HepG2 (cell line): ENCODE measurements at regions not wholly inside any gene's neighbourhood (a gene's known extent, or its start where the extent isn't known, plus 50 kb on each side); places are given as distances from the start of the nearest gene placed in this dataset.

Source experiments
- ATAC-seq: fragments of 200-7000 bp; cut with Tn5 transposase; 3 replicates; pipeline ENCODE4 v1.9.1; 2020; ENCODE audit warnings: mild to moderate bottlenecking, moderate library complexity
- BruUV-seq: library from RNA; stranded (reverse); fragments of 400-500 nt; replicated peaks from 2 replicates; lab custom pipeline; 2021; lab: Mats Ljungman, UMichigan
- CTCF ChIA-PET: fragments of 300-600 bp; formaldehyde crosslinking; extraction: SDS; loops from one replicate; lab custom pipeline; 2021; ENCODE audit warnings: low total read pairs, inconsistent platforms, low intra/inter-chr PET ratio; lab: Yijun Ruan, JAX
- POLR2A ChIA-PET: fragments of 350-600 bp; sonication (Branson Sonifier 250); formaldehyde crosslinking; loops from one replicate; lab custom pipeline; 2020; ENCODE audit warnings: antibody characterized with exemption, inconsistent platforms; lab: Yijun Ruan, JAX
- DNase-seq: peaks from one replicate; pipeline ENCODE4 v3.0.0-alpha.2; 2015; ENCODE audit warnings: low spot score
- FAIRE-seq: peaks from 3 replicates; lab custom pipeline; 2011; peaks lifted over from hg19 to GRCh38; lab: Jason Lieb, UNC
- H2AFZ ChIP-seq: one replicate; pipeline ENCODE4 v1.6.1; 2011; ENCODE audit warnings: low read length, inconsistent platforms
- H3K27ac ChIP-seq: fragments of 300-600 bp; 3 replicates; pipeline ENCODE4 v1.8.0; 2011; ENCODE audit warnings: mixed run types, mild to moderate bottlenecking, mixed read lengths, low read length, inconsistent platforms; ENCODE audit not compliant: insufficient read depth; ENCODE audit errors: extremely low read length
- H3K27me3 ChIP-seq, 2 experiments: fragments of 200-600 bp in 1 of 2; 2 replicates in 1 of 2; 3 replicates in 1 of 2; pipeline versions ENCODE4 v1.6.0 to v1.8.0; 2011; ENCODE audit warnings: low read length in 2 of 2, mild to moderate bottlenecking in 2 of 2, moderate library complexity in 2 of 2, inconsistent platforms in 1 of 2; ENCODE audit not compliant: insufficient read depth in 2 of 2, control insufficient read depth in 1 of 2
- H3K36me3 ChIP-seq, 2 experiments: fragments of 200-600 bp in 1 of 2; replicated peaks in 1 of 2; 2 replicates in 1 of 2; 3 replicates in 1 of 2; pipeline versions ENCODE4 v1.5.1 to v1.8.0; 2011; ENCODE audit warnings: low read length in 2 of 2, inconsistent platforms in 1 of 2; ENCODE audit not compliant: insufficient read depth in 2 of 2, control insufficient read depth in 1 of 2
- H3K4me1 ChIP-seq: 2 replicates; pipeline ENCODE4 v1.5.1; 2012; ENCODE audit warnings: low read length, inconsistent platforms; ENCODE audit not compliant: insufficient read depth
- H3K4me2 ChIP-seq: 2 replicates; pipeline ENCODE4 v1.6.0; 2011; ENCODE audit warnings: low read depth, low read length, inconsistent platforms
- H3K4me3 ChIP-seq, 3 experiments: fragments of 200-600 bp in 1 of 3; sonication (generic), shearing (Covaris generic) in 1 of 3; replicated peaks in 1 of 3; 2 replicates each; pipeline ENCODE4 v1.5.1; 2011 to 2016; ENCODE audit warnings: low read length in 3 of 3, inconsistent platforms in 2 of 3, low read depth in 2 of 3, mild to moderate bottlenecking in 2 of 3, control low read depth in 1 of 3, mixed read lengths in 1 of 3; ENCODE audit not compliant: insufficient read depth in 1 of 3
- H3K79me2 ChIP-seq: one replicate; pipeline ENCODE4 v1.6.1; 2011; ENCODE audit warnings: low read length, inconsistent platforms; ENCODE audit not compliant: insufficient read depth
- H3K9ac ChIP-seq: 2 replicates; pipeline ENCODE4 v1.6.0; 2011; ENCODE audit warnings: mild to moderate bottlenecking, low read depth, low read length, inconsistent platforms; ENCODE audit not compliant: insufficient read depth
- H3K9me3 ChIP-seq: 2 replicates; pipeline ENCODE4 v1.5.1; 2012; ENCODE audit warnings: mild to moderate bottlenecking, low read length
- H4K20me1 ChIP-seq: 2 replicates; pipeline ENCODE4 v1.6.0; 2011; ENCODE audit warnings: inconsistent platforms, mild to moderate bottlenecking, low read length, moderate library complexity; ENCODE audit not compliant: insufficient read depth
- FOXK2 ChIP-seq: fragments of 450-650 bp; IDR thresholded peaks from 2 replicates; pipeline ENCODE4 v1.6.1; 2016
- MAZ ChIP-seq, 2 experiments: sonication (generic) in 1 of 2; formaldehyde crosslinking in 1 of 2; IDR thresholded peaks; 2 replicates each; pipeline versions ENCODE4 v1.5.0 to v1.6.1; 2012 to 2020; ENCODE audit warnings: low read depth in 2 of 2, mild to moderate bottlenecking in 2 of 2, borderline replicate concordance in 1 of 2, improper control_type of control experiment in 1 of 2, low read length in 1 of 2, missing genetic modification reagents in 1 of 2, moderate library complexity in 1 of 2
- NFE2L1 ChIP-seq: sonication (generic); formaldehyde crosslinking; IDR thresholded peaks from 2 replicates; pipeline ENCODE4 v1.4.0; 2020; ENCODE audit warnings: missing genetic modification reagents, mild to moderate bottlenecking, borderline replicate concordance
- PHB2 ChIP-seq: fragments of 450-650 bp; IDR thresholded peaks from 2 replicates; pipeline ENCODE4 v1.6.1; 2018; ENCODE audit not compliant: partially characterized antibody
- PHF5A ChIP-seq: IDR thresholded peaks from one replicate; pipeline ENCODE4 v1.6.1; 2018; ENCODE audit warnings: low read depth, missing genetic modification reagents; ENCODE audit not compliant: unreplicated experiment
- PHF8 ChIP-seq: sonication (generic); formaldehyde crosslinking; IDR thresholded peaks from 2 replicates; pipeline ENCODE4 v1.5.0; 2020; ENCODE audit warnings: missing genetic modification reagents
- POLR2A ChIP-seq, 2 experiments: IDR thresholded peaks; 2 replicates each; pipeline ENCODE4 v1.6.1; 2011; ENCODE audit warnings: low read depth in 2 of 2, low read length in 2 of 2, mild to moderate bottlenecking in 1 of 2, moderate library complexity in 1 of 2; ENCODE audit not compliant: insufficient read depth in 1 of 2
- REST ChIP-seq, 2 experiments: IDR thresholded peaks; 2 replicates each; pipeline ENCODE4 v1.6.1; 2011 to 2012; ENCODE audit warnings: low read length in 2 of 2, borderline replicate concordance in 1 of 2, low read depth in 1 of 2, mild to moderate bottlenecking in 1 of 2, moderate library complexity in 1 of 2
- RFX1 ChIP-seq: fragments of 450-650 bp; IDR thresholded peaks from 2 replicates; pipeline ENCODE4 v1.6.1; 2017
- SP5 ChIP-seq: IDR thresholded peaks from 2 replicates; pipeline ENCODE4 v1.6.1; 2016; ENCODE audit warnings: low read depth, borderline replicate concordance
- ZNF629 ChIP-seq: sonication (generic); formaldehyde crosslinking; conservative IDR thresholded peaks from 2 replicates; pipeline ENCODE4 v1.5.0; 2020; ENCODE audit warnings: missing genetic modification reagents
- WGBS: methylation state at CpG from one replicate; pipeline ENCODE4 v1.1.6; 2017; ENCODE audit warnings: low lambda C conversion rate; 5-methylcytosine and 5-hydroxymethylcytosine counted together
- in situ Hi-C: cut with HindIII; loops from 2 replicates; pipeline ENCODE4 v1.10.0; 2017; ENCODE audit warnings: low pct_unique_long_range_greater_than_20kb; ENCODE audit not compliant: extremely low pct_ligation_motif_present
- intact Hi-C: fragments of 100-400 bp; cut with micrococcal nuclease; formaldehyde crosslinking; loops from one replicate; pipeline ENCODE4 v1.10.0; 2022; ENCODE audit not compliant: unreplicated experiment
- small RNA-seq, 3 experiments: library from RNA; depleted of rRNA; stranded (forward); fragments of <200 nt; gene quantifications; one replicate each; pipeline ENCODE3, GENCODE V24; 2012; ENCODE audit warnings: low read depth in 2 of 3, low replicate concordance in 1 of 3; ENCODE audit not compliant: insufficient read length in 3 of 3, insufficient read depth in 2 of 3
- TF ChIP-seq, protein P1 (sequence below): sonication (generic); formaldehyde crosslinking; IDR thresholded peaks from 2 replicates; pipeline ENCODE4 v1.4.0; 2020; ENCODE audit warnings: missing genetic modification reagents

- FAIRE-seq (no peak), DNase-seq (no peak), ATAC-seq (no peak)
- Histone ChIP-seq H3K4me2 (no peak overlapping the region), H3K79me2 (no peaks in the 10 kb centered on the region), H3K27me3 (no peaks in the 10 kb centered on the region), H2AFZ (no peak overlapping the region), H3K9ac (no peak overlapping the region), H3K4me3 (no peak overlapping the region), H4K20me1 (no peaks in the 10 kb centered on the region), H3K4me1 (no peaks in the 10 kb centered on the region), H3K9me3 (peaks cover 75% of the 10 kb centered on the region), H3K27ac (no peak overlapping the region), H3K36me3 (no peaks in the 10 kb centered on the region)
- POLR2A ChIA-PET = no interaction called here
- TF ChIP-seq, protein P1, sequence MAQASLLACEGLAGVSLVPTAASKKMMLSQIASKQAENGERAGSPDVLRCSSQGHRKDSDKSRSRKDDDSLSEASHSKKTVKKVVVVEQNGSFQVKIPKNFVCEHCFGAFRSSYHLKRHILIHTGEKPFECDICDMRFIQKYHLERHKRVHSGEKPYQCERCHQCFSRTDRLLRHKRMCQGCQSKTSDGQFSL (CRISPR knock-in tag) = no peak
- TF ChIP-seq FOXK2 (no peak), NFE2L1 (CRISPR knock-in tag) (no peak), MAZ (IDR thresholded peaks at IDR 0.05; ENCODE audit: borderline replicate concordance, low read depth, low read length) (no peak), MAZ (CRISPR knock-in tag; IDR thresholded peaks at IDR 0.05; ENCODE audit: low read depth) (no peak), PHB2 (no peak), POLR2A (IDR thresholded peaks at IDR 0.05; ENCODE audit: insufficient read depth in 1 of 2, low read depth in 2 of 2, low read length in 2 of 2) (no peak), PHF8 (CRISPR knock-in tag) (no peak), RFX1 (no peak), SP5 (CRISPR knock-in tag) (no peak), ZNF629 (CRISPR knock-in tag) (no peak), PHF5A (CRISPR knock-in tag) (no peak), REST (IDR thresholded peaks at IDR 0.05; ENCODE audit: borderline replicate concordance in 1 of 2, low read depth in 1 of 2, low read length in 2 of 2) (no peak)
- 0% methylated on average over 2 of the region's 2 CpGs for WGBS
- no TSS peak for BruUV-seq
- intact Hi-C loops (no loop called here), in situ Hi-C loops (no loop called here)
- CTCF ChIA-PET = no interaction called here
These were observed 924.6 kb downstream of the OLFM4 start for GRCh38 chr13:53953183-53953582.

Small RNA genes lying in the stretch of these regions (small RNA-seq; reads per million reads assigned to genes)
- 0 reads per million in 3 experiments for gene RN7SL618P
